AG04449 (cell line): ENCODE measurements at regions not wholly inside any gene's neighbourhood (a gene's known extent, or its start where the extent isn't known, plus 50 kb on each side); places are given as distances from the start of the nearest gene placed in this dataset.

ENCODE experiments used
- CTCF ChIA-PET: fragments of 350-600 bp; formaldehyde crosslinking; extraction: SDS; loops from one replicate; lab custom pipeline; 2021; ENCODE audit warnings: antibody characterized with exemption; lab: Yijun Ruan, JAX
- POLR2A ChIA-PET: fragments of 400-600, 350-600 bp; formaldehyde crosslinking; extraction: SDS; loops from one replicate; lab custom pipeline; 2020; ENCODE audit warnings: antibody characterized with exemption, inconsistent platforms; lab: Yijun Ruan, JAX
- DNase-seq: peaks from one replicate; pipeline ENCODE4 v3.0.0-alpha.2; 2010; ENCODE audit warnings: low read depth, low spot score
- H3K4me3 ChIP-seq: 2 replicates; pipeline ENCODE4 v1.5.1; 2011; ENCODE audit warnings: low read depth, mild to moderate bottlenecking, control low read depth, low read length
- CTCF ChIP-seq: IDR thresholded peaks from one replicate; pipeline ENCODE4 v1.5.1; 2011; ENCODE audit warnings: mild to moderate bottlenecking, moderate library complexity, low read length, control low read depth, inconsistent platforms; ENCODE audit not compliant: insufficient read depth; ENCODE audit errors: missing control alignments

- no peak for DNase-seq
- H3K4me3 ChIP-seq, result no peak overlapping the region
- ChIA-PET POLR2A (no interaction called here), CTCF (no interaction called here)
- no peak for TF ChIP-seq CTCF
These were observed 127.5 kb upstream of the ANKRD1 start for GRCh38 chr10:91048380-91048779.

GRCh38 chr10:91049296-91049987 lies 128.6 kb upstream of the ANKRD1 start:
- CTCF ChIA-PET, result interaction anchor here (0.9 kb wide), 2 partner anchors 13 to 201 kb away, joined by 3 read pairs; no protein-coding TSS in a partner anchor

GRCh38 chr10:91049988-91050360 lies 129.1 kb upstream of the ANKRD1 start:
- ChIA-PET POLR2A (no interaction called here), CTCF (interaction anchor here (0.9 kb wide), 2 partner anchors 13 to 200 kb away, joined by 3 read pairs; no protein-coding TSS in a partner anchor)
- no peak overlapping the region for H3K4me3 ChIP-seq
- TF ChIP-seq CTCF, result no peak
- no peak for DNase-seq

More at GRCh38 chr10:91049296-91049987, 128.6 kb upstream of the ANKRD1 start:
- no peak for DNase-seq
- H3K4me3 ChIP-seq, result no peak overlapping the region
- POLR2A ChIA-PET, result no interaction called here
- no peak for TF ChIP-seq CTCF

GRCh38 chr10:91050371-91051034 lies 129.6 kb upstream of the ANKRD1 start:
- DNase-seq, result no peak
- no peak overlapping the region for H3K4me3 ChIP-seq
- TF ChIP-seq CTCF, result no peak
- ChIA-PET CTCF (interaction anchor here (0.8 to 1.1 kb wide), 3 partner anchors 8 to 13 kb away, joined by 3 read pairs; no protein-coding TSS in a partner anchor), POLR2A (no interaction called here)

- CTCF ChIA-PET, result interaction anchor here (1.0 to 1.1 kb wide), 2 partner anchors 16 to 197 kb away, joined by 3 read pairs; no protein-coding TSS in a partner anchor
- POLR2A ChIA-PET, result no interaction called here
- DNase-seq, result no peak
- no peak overlapping the region for H3K4me3 ChIP-seq
- TF ChIP-seq CTCF, result no peak
These were observed 130.9 kb upstream of the ANKRD1 start for GRCh38 chr10:91051829-91052228.

- H3K4me3 ChIP-seq, result no peak overlapping the region
- DNase-seq, result no peak
- ChIA-PET CTCF (no interaction called here), POLR2A (no interaction called here)
- TF ChIP-seq CTCF, result no peak
These were observed 133.4 kb upstream of the ANKRD1 start for GRCh38 chr10:91054325-91054724.
